NCI-H345 (cell line): ENCODE measurements at regions not wholly inside any gene's neighbourhood (a gene's known extent, or its start where the extent isn't known, plus 50 kb on each side); places are given as distances from the start of the nearest gene placed in this dataset.

ENCODE experiments used
- DNase-seq: peaks from one replicate; lab custom pipeline; 2025; lab: John Stamatoyannopoulos, UW

DNA sequence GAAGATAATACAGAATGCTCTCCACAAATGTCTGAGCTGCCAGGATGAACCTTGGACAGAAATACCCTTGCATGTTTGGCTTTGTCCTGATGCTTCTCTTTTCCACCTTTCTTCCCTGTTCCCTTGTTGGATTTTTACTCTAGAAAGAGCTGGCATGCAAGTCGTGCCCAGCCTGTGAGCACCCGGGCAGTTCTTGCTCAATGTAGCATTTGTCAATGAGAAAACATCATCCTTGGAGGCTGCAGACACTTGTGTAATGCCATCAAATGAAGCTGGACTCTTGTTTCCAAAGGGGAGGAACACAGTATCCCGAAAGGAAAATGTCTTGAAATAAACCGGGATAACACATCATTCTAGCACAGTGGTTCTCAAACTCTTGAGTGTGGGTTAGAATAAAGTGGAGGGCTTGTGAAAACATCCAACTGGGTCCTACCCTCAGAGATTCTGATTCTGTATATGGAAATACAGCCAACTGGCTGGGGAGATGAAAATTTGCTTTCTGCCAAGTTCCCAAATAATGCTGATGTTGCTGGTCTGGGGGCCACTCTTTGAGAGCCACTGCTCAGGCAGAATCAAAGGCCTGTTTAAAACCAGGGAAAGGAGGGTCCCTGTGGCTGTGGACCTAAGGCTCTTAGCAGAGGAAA is 237.2 kb downstream of the SPATA18 start:
- no peak for DNase-seq

DNA sequence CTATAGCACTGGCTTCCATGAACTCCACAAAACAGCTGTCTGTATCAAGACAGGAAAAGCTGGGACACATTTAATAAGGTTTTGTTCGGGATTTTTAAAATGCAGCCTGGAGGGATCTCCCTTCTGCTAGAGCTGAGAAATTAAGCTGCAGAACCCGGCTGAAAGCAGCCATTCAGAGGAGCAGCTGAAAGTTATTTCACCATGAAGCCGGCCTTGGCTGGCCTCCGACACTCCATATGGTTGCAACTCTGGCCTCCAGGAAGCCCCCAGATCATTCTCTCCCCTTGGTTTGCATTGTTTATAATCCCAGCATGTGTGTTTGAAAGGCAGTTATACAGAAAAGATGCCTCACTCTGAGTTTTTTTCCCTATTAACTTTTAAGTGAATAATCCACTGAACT is 239.4 kb downstream of the SPATA18 start:
- DNase-seq, result no peak

DNA sequence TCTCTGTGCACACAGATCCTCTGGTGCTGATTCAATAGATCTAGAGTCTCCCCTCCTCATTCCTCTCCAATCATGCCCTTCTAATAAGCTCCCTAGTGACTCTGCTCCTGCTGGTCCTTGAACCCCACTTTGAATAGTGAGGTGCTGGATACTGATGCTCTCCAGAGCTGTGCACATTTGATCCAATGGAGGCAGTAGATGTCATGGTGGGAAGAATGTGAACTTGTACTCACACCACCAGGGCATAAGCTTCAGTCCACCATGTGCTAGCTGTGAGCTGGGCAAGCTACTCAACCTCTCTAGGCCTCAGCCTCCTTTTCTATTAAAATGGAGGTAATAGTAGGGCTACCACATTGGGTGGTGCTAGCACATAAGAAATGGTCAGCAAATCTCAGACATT is 241.1 kb downstream of the SPATA18 start:
- DNase-seq, result no peak

DNA sequence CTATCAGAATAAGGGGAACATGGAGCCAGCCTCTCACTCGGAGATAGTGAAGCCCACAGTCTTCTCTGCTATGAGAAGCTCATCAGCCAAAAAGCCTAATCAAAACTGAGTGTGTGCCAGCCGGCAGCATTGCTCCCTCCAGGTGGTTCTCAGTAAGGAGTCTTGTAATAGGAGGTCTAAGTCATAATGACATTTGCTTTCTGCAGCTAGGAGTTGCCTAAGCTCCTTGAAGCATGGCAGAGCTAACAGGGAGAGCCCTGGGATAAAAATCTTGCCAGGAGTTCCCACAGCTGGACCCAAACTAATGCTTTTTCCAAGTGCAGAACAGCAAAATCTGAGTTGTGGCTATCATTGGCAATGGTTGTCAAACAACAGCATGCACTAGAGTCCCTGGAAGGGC is 245.2 kb downstream of the SPATA18 start:
- DNase-seq, result no peak

DNA sequence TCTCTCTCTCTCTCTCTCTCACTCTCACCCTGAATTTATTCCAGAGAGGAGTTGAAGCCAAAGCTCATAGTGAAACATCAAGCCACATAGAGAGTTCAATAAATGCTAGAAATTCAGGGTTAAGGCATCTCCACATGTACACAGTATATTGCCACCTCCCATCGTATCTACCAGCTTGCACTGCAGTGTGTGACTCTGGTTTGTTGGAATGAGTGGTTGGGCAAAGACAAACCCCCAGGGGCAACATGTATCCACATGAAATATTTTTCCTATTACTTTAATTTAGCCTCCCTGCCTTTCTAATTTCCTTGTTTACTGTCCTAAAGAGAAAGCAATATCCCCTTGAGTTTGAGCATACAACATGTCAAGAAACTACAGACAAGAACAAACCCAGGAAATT is 247.3 kb downstream of the SPATA18 start:
- no peak for DNase-seq

DNA sequence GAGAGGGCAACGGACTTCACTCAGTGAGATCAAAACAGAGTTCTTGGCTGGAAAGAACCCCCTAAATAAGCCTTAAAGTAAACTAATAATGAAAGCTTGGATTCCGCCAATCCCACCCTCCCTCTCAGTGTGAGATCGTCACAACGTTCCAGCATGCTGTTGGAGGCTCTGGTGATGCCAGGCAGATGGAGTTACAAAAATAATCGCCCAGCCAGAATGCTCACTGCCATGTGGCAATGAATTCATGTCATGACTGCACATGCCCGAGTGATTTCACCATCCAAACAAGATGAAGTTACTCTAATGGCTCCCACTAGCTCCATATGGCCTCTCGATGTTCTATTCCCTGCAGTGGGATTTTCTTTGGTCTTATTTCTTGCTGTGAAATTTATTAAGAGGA is 248.0 kb downstream of the SPATA18 start:
- no peak for DNase-seq

DNA sequence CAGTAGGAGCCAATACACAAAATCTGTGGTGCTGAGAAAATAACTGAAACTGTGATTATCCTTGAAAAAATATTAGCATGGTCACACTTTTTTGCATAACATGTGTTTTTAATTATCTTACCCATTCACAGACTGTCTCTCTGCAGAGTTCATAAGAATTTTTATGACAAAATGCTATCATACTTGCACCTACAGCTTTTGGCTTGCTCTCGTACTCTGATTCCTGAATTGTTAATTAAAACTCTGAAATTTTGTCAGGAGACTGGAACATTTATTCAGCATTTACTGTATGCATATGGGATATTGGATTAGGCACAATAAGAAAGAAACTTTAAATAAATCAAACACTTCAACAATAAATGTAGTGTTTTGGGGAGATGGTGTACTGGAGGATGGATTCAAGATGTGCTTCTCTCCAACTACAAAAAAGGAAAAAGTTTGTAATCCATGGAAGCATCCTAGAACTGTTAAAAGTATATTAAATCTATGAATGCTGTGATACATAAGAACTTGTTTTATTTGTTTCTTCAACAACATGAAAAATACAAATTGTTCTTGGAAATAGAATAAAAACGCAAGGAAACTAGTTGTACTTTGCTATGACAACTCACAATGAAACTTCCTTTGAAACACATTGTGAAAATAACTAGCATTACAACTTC is 260.5 kb downstream of the SPATA18 start:
- no peak for DNase-seq

DNA sequence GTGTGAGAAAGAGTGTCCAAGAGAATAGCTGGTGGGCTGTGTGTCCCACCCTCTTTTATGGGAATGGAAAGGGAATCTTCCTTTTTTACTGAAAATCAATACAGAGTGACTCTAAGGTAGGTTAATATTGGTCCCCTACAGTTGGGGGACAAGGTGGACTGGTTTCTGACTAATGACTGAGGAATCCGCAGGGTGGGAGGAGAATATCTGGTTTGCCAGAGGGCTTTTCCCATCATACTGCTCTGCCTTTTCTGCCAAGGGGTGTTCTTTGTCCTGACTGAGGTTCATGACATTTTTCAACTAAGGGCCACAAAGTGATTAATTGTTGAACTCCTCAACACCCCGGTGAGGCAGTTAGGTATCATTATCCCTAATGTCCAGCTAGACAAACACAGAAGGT is 261.6 kb downstream of the SPATA18 start:
- DNase-seq, result no peak

DNA sequence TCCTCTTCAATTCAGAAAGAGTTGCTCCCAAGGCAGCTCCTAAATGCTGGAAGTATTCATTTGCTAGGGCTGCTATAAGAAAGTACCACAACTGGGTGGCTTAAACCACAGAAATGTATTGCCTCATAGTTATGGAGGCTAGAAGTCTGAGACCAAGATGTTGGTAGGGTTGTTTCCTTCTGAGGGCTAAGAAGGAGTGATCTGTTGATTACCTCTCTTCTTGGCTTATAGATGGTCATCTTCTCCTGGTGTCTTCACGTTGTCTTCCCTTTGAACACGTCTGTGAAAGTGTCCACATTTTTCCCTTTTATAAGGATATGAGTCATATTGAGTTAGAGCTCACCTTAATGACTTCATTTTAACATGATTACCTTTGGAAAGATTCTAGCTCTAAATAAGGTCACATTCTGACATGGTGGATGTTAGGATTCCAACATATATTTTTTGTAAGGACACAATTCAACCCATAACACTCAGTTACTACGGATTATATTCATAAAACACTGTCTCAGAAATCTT is 266.3 kb downstream of the SPATA18 start:
- no peak for DNase-seq

DNA sequence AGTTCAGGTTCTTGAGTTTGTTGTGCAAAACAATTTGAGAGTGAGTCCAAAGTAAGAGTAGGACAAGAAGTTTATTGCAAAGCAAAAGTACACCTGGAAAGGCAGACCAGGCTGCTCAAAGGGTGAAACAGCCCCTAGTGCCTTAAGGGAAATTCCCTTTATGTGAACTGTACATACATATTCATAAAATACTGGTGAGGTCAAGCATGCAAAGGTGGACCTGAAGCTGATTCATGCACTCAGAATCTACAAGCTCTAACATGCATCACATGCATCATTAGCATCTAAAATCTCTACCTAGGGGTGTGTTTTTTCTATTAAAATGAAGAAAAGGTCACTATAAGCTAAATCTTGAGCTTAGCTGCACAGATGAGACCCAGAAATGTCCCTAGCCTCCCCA is 266.9 kb downstream of the SPATA18 start:
- DNase-seq, result no peak

DNA sequence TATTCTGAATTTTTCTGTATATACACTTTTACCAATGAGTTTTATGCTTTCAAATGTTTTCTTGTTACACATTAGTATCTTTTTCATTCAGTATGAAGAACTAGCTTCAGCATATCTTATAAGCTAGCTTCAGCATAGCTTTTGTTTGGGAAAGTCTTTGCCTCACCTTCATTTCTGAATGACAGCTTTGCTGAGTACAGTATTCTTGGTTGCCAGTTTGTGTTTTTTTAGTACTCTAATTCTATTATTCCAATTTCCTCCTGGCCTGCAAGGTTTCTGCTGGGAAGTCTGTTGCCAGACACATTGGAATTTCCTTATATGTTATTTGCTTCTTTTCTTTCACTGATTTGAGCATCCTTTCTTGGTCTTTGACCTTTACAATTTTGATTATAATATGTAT is 278.8 kb downstream of the SPATA18 start:
- no peak for DNase-seq

DNA sequence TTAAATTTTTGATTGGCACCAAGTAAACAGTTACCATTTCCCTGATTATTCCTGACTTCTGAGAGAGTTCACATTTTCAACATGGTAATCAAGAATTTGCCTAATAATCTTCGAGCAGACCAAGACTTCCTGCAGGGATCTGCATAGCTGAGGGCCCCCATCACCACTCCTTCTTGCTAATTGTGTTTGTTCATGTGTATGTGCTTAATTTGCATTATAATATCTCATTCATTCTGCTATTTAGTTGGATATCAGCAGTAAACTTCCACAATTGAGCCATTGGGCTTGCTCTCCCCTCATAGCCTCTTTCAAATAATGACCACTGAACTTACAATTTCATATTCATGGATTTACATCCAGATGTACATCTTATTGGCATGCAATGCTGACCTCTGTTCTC is 292.5 kb downstream of the SPATA18 start:
- no peak for DNase-seq

DNA sequence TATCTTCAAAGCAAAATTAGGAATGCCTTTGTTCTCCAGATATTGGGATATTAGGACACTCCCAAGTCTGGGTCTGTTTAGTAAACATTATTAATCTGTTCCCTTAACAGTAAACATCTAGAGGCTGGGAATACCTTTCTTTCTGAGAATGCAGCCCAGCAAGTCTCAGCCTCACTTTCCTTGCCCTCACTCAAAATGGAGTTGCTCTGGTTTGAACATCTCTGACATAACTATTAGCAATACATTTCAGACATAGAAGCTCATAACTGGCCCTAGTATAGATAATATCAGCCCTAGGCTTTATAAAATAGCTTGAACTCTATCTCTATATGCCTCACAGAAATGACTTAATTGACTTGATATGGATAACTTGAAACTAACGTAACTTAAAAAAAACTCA is 299.8 kb downstream of the SPATA18 start:
- DNase-seq, result no peak

DNA sequence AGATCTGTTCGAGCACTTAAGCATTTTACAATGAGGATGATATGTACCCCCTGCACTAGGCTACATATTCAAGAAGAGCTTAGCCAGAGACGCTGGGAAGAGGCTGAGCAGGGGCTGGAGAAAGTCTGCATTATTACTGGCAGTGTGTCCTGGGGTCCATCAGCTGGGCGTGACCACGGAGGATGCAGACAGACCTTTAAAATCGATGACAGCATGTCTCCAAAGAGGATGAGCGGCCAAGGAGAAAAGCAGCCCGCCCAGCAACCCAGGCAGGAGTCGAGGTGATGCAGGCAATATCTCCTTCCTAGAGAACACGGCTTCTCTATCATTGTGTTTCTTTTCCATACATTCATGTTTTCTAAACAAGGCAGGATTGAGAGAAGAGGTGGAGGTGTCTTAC is 300.7 kb downstream of the USP46 start:
- no peak for DNase-seq

DNA sequence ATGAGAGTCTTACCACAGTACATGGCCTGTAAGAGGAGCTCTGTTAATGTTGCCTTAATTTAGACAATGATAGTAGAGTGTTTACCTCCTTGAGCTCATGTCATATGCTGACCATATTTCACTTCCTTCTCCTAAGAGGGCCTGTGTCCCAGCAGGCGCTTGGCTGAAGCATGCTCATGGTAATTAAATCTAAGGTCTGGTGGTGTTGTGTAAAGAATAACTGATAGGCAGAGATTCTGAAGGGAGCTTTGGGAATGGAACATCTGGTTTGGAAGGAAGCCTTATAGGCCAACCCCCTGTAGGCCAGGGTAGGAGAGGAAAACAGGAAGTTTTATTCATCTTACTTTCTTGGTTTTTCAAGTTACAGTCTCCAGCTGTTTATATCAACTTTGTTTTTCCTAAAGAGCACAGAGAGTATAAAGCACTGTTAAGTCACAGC is 300.2 kb downstream of the USP46 start:
- no peak for DNase-seq

DNA sequence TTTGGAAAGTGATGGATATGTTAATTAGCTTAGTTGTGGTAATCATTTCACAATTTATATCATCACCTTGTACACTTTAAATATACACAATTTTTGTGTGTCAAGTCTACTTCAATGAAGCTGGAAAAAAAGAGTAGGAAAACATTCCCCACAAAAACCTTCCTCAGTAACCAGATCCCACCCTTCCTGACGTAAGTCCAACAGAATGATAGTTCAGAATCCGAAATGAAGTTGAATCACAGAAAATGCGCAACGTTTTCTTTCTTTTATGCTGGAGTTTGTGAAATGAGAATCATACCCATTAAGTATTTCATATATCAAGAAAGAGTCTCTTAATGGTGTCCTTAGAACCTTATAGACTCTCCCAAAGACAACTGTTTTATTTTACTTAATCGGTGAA is 292.9 kb downstream of the USP46 start:
- DNase-seq, result no peak

DNA sequence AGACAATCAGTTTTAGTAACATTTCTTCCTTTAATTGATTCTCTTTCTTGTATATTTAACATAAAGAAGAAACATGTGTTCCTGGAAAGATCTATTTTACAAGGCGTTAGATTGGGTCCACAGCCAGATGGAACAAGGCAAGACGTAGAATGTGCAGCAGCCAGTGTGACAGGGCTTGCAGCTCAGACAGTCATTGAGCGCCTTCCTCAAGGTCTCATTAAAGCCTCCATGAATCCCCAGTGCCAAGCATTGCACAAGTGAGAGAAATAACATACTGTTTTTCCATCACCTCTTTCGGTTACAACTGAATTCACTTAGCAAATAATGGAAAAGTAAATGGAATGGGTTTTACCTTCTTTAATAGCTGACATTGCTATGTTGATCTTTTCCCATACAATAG is 292.5 kb downstream of the USP46 start:
- DNase-seq, result no peak

DNA sequence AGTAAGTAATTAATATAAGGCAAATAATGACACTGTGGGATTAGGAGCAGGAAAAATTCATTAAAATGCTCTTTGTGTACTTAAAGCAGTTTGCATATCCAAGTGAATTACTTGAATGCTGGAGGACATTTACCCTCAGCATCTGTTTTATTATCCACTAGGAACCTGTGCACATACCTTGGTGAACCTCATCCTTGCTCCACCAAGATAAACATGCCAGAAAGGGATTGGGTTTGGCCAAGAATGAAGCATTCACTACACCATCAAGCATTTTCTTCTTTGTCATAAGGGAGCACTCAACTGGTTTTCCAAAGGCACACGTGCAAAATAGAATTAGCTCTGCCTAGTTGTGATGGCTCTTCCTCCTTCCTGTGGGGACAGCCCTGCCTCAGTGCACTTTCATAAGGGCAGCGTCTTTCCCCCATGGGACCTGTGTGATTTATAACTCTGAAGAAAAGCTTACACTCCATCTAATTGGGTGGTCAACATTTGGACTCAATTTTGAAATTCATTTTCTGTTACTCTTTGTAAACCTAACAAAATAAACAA is 291.7 kb downstream of the USP46 start:
- no peak for DNase-seq

DNA sequence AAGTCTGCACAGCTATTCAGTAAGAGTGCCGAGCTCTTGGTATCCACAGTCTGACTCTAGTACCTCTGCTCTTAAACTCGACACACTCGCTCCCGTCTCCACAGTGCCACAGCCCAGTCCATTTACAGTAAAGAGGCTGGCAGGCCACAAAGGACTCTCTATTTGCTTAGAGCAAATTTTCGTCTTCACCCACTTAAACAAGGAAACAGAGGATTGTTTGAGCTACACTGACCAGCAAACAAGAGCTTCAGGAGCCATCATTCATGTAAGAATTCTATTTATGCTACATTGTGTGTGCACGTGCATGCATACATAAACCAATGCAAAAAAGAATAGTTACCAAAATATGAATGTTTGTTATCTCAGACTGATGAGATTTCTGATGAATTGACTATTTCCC is 290.2 kb downstream of the USP46 start:
- DNase-seq, result peak; percentile 20

DNA sequence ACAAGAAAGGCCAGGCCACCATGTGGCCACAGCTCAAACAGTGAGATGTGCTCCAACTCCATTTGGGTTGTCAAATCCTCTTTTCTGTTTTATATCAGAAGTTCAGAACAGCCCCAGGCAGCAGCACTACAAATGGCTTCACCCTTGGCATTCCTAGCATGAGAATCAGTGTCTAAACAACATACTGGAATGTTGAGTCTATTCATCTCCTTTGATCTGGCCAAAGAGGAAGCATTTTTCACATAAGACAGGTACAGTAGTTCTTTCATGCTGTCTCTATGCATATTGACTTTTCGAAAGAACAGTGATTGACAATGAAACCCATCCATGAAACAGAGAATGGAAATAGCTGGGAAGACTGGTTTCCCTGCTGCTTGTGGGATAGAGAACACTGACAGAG is 289.5 kb downstream of the USP46 start:
- no peak for DNase-seq

DNA sequence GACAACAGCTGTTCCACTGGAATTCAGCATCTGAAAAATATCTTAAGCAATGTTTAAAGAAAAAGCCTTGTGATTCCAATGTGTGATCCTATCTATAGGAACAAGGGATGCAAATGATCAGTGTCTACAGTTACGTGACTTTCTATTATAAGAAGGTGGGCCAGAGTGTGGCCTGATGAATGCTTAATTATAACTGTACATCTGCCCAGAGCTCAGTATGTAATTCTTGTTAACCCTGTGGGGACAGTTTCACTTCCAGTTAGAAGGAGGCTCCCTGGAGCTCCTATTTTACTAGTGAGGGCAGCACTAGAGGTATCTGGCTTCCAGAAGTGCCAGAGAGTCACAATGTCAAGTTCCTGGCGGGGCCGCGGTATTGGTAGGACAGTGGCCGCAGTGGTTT is 288.5 kb downstream of the USP46 start:
- no peak for DNase-seq

DNA sequence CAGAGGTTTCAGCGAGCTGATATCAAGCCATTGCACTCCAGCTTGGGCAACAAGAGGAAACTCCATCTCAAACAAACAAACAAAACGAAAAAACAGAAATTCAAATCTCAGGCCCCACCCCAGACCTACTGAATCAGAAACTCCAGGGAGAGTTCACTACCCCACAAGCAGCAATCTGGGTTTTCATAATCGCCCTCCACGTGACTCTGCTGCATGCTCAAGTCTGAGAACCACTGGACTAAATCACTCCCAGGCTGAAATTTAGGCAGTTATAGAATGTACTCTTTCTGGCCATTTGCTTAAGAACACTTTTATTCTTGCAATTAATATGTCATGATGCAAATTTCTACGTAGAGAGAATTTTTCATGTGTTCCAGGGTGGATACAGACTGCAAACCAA is 287.3 kb downstream of the USP46 start:
- no peak for DNase-seq

DNA sequence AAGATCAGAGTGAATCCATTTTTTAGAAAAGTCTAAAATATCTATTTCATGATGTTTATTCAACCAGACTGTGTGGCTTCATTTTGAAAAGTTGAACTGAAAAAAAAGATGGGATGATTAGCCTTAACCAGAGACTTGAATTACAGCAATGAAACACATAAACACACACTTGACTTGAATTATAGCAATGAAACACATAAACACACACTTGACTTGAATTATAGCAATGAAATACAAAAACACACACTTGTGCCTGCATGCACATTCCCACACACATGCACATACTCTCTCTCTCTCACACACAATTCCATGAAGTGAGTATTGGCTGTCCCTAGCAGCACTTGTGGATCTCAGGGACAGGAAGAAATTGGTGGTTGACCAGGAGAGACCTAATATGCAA is 286.8 kb downstream of the USP46 start:
- DNase-seq, result no peak

DNA sequence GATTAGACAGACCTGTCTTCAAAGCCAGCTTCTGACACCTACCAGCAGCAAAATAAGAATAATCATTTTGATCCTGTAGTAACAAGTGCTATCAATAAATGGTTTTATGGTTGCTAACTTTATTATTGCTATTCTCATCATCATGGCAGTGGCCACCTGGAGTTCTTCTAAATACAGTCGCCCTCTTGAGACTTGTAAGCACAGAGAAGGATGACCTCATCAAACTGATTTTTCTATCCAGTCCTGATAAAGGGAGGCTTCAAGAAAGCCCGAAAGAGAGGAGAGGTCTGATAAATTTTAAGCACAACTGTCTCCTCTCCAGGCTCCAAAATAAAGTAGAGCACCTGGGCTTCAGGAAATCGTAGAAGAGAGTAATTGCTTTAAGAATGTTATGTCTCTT is 286.4 kb downstream of the USP46 start:
- DNase-seq, result no peak
